HG02973 (cell line): ENCODE measurements at regions not wholly inside any gene's neighbourhood (a gene's known extent, or its start where the extent isn't known, plus 50 kb on each side); places are given as distances from the start of the nearest gene placed in this dataset.

Source experiments
- ATAC-seq: cut with Tn5 transposase; IDR thresholded peaks from one replicate; pipeline ENCODE4 v1.9.1; 2021; ENCODE audit warnings: moderate library complexity; ENCODE audit not compliant: unreplicated experiment

DNA sequence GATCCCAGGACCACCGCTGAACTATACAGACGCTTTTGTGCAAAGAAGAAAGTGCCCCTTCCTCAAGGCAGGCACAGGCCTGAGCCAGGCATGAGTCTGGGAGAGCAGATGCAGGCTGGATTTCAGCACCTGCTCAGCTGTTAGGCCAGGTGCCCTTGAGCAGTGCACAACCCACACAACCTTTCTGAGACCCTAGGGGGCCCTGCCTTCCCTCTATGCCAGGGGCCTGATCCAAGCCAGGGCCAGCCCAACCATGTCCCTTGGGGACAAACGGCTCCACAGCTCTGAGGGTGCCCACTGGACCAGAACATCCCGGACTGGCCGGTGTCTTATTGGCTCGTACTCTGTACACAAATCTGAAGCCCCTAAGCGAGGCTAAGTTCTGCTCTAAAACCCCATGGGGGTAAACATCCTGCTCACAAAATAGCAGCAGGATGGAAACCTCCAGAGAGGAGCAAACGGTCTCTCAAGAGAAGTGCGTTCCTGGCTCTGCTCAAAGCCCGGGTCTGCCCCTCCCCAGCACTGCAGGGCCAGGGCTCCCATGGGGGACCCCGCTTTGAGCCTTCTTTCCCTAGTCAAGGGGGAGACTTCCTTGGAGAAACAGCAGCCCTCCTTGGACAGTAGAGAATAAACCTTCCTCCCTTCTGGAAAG lies 275.1 kb downstream of the NPHP4 start:
- ATAC-seq, result no peak

DNA sequence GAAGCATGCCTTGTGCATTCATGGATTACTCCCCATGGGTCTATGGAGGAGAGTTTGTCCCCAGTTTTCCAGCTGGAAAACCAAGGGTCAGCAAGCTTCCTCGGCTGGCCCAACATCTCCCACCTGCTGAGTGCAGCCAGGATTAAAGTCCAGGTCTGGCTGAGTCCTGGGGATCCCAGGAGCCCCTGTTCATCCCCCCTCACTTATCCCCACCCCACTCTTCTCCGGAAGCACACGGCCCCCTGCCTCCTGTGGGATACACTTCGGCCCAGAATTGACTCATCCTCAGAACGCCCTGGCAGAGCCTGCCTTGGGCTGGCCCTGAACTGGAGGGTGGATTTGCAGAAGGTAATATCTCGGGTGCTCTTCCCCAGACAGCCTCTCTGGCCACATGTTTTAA lies 276.1 kb downstream of the NPHP4 start:
- no peak for ATAC-seq

DNA sequence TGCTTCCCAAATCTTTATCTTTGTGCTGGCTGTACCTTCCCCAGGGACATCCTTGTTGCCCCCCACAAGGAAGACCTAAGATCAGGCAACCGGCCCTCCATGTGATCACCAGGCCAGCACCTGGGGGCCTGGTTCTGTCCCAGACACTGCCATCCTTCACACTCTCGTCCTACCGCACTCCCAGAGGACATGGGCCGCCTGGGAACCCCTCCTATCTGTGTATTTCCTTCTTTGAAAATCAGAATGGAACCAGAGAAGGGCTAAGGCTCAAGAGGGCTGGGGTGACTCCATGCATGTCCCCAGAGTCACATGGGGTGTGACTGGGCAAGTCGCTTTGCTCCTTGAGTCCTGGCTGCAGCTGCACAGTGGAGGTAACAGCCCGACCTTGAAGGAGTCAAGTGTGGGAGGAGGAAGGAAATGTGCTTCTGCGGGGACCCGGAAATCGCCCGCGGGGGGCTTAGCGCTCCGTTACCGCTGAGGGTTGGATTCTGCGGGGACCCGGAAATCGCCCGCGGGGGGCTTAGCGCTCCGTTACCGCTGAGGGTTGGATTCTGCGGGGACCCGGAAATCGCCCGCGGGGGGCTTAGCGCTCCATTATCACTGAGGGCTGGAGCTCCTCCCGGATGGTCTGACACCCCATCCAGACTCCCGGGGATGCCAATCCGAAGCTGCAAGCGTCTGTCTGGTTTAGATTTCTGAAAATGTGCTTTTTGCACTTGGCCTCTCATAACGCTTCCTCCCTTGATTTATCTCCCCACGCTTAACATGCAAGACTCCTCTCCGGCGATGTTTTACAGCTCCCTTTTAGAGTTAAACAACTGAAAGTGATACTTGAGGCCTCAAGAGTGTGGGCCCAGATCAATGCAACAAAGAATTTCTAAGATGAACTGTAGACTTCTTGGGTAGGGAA lies 278.9 kb downstream of the NPHP4 start:
- no peak for ATAC-seq

DNA sequence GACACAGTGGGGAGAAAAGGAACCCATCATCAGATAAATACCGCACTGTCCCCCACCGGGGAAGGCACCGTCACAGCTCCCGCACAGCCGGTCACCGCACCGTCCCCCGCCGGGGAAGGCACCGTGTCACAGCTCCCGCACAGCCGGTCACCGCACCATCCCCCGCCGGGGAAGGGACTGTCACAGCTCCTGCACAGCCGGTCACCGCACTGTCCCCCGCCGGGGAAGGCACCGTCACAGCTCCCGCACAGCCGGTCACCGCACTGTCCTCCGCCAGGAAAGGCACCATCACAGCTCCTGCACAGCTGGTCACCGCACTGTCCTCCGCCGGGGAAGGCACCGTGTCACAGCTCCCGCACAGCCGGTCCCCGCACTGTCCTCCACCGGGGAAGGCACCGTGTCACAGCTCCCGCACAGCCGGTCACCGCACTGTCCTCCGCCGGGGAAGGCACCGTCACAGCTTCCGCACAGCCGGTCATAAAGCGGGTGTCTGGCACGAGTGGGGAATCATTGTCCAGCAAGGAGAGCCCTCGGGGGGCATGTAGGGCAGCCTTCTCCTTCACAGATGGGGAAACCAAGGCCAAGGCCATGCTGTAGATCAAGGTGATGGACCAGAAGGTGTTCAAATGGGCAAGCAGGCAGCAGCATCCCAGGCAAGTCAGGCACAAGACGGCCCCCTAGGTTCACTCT lies 280.1 kb downstream of the NPHP4 start:
- no peak for ATAC-seq

DNA sequence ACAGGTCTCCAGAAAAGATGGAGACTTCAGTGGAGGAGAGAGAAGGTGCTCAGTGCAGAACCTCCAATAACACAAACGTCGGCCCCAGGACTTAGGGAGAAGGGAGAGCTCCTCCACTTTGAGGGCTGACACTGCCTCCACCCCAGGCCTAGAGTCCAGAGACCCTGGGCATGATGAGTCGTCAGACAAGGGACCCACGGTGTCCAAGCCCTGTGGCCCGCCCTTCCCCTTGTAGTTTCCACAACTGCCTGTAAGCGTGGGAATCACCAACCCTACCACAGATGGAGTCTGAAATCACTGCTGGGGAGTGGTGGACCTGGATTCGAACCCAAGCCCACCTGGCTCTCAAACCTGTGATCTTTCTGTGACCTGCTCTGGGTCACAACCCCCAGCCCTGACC lies 281.1 kb downstream of the NPHP4 start:
- no peak for ATAC-seq

DNA sequence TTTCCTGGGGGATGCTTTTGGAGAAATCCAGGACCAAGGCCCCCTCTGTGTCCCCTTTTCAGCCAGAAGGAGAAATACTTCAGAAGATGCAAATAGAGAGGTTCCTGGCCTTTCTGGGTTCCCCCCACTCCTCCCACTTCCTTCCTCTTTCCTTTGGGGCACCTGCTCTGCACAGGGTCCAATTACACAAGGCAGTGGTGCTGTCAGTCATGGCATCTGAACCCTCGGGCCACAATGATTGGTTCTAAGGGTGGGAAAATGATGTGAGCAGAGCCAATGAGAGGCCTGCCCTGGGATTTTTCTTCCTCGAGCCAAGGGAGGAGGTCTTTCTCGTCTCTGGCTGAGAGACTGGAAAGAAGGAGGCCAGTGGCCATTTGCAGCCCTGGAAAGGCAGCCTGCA lies 282.2 kb downstream of the NPHP4 start:
- no peak for ATAC-seq

DNA sequence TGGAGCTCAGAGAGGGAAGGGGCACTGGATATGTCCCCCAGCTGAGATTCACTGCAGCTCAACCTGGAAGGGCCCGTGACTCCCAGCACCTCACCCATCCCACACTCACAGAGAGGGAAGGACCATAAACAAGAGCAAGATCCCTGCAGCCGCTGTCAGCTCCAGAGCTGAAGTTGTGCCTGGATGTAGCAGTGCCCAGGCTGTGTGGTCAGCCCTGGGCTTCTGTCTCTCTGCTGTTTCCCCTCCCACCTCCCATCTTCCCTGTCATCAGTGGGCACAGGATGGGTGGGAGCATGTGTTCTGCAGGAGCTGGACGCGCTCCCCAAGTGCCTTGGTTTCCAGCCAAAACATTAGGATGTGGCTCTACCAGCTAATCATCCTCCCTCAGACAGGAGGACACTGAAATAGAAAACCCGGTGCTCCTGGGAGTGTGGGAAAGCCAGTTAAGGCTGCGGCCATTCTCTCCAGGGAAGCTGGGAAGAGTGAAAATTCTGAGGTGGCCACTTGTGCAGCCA lies 282.7 kb downstream of the NPHP4 start:
- ATAC-seq, result no peak

DNA sequence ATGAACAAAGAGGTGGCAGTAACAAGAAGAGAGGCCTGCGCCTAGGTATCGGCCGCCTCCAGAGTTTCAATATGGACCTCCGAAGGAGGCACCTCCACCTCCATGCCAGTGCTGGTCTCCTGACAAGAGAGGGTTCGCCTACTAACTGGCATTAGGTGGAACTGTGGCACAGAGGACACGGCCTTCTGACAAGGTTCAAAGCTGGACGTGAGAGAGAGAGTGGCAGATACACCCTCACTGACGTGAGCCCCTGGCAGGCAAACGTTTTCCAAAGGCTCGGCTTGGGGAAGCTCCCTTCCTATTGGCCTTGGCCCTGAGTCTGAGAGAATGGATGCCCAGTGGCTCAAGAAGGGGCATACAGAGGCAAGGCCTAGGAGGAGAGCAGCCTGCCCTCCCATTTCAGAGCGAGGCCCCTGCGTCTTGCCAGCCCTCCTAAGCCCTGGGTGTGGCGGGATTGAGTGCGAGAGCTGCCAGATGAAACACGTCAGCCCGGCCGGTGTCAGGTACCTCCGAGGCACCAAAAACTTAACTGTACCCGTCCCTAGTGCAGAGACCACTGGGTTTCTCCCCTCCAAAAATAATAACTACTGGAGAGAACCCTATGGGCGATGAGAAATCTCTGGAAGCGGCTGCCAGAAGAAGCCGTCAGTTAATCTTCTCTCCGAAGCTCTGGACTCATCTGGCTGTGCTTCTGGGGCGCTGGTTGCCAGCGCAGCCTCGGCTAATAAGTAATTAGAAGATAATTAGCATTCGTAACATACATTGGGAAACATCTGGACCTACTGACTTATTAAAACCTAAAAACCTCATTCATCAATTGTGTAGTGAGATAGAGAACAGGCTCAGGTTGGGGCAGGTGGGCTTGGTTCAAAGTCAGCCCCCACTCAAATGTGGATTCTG lies 283.6 kb downstream of the NPHP4 start:
- no peak for ATAC-seq

DNA sequence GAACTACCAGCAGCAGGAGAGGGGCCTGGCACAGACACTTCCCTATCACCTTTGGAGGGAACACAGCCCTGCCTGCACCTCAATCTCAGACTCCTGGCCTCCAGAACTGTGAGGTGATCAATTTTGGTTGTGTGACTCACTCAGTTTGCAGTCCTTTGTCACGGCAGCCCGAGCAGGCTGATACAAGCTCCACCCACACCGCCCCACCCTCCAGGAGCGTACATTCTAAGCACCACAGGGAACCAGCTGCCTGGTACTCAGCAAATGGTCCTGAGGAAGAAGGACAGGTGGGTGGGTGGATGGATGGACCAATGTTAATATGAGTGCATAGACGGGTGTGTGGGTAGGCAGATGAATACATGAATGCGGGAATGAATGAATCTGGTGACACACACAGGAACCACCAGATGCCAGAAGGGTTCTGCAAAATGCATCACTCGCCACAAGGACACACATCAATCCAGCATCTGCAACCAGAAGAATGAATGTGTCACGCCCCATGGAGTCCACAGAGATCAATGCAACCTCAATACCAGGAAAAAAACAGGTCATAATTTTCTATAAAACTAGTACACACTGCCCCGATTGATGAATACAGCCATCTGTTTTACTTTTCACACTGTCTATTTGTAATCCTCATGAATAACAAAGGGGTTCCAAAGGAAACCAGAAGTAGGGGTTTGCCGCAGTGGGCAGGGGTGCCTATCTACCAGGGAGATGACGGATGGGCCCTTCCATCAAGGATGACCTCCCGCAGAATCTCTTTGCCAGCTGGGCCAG lies 284.5 kb downstream of the NPHP4 start:
- no peak for ATAC-seq

DNA sequence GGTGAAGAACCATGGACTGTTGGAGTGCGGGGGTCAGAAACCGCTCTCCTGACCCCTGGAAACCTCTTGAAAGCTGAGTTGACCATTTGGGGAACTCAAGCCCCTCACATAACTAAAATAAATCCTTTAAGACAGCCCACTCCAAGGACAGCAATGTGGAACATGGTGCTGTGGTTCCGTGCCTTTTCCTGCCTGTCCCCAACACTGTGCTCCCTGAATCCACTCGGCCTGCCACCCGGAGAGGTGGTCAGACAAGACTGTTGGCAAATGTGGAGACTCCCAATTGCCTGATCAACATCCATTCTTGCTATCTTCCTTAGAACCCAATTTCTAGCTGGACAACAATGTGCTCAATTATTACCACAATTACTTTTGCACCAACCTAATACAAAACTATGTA lies 286.0 kb downstream of the NPHP4 start:
- no peak for ATAC-seq

DNA sequence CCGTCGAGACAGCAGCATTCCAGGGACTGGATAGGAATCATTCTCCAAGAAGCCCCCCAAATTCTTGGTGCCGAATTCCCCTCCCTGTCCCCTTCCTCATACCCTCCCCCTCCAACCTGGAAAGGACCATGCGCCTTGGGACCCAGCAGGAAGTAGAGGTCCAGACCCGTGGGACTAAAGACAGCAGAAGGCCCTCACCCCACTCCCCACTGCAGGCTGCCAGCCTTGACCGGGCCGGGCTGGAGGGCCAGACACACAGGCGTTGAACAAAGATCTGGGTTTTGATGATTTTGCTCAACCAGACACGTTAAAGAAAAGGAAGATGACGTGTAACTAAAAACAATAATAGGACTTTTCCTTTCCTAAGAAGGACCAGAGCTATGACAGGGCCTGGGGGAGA lies 286.5 kb downstream of the NPHP4 start:
- no peak for ATAC-seq

DNA sequence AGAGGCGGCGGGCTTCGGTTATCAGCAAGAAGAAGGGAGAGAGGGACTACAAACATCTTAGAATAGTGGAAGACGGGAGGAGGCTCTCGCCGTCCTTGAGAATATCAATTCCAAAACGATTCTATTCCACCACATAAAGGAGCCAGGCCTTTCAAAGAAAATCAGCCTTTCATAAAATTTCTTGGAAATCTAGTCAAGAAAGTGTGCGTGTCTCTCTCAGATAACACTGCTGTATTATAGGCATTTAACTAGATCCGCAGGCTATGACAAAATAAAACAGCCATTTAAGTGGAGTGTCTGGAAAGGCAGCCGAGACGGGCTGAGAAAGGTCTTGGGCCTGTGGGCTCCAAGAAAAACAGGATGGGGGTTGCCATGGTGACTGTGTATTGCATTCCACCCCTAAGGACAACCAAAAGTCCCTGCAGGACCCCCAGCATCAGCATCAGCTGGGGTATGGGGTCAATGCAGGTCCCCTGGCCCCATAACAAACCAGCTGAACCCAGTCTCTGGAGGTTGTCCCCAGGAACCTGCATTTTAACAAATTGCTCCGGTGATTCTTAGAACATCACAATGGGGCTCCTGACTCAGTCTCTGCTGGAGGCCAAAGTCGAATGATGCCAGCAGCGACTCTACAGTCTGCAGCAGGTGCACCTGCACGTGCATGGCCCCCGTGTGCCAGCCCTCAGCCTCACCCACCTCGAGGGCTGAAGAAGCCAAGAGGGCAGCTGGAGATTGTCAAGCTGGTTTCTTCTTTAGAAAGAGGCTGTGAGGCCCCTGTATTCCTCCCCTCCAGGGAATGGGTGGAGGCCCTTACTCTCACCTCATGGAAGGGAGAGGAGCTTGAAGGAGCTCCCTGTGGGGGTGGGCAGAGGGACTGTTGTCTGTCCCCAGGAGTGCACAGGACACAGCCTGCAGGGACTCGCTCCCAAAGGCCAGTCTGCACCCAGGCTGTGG lies 287.4 kb downstream of the NPHP4 start:
- no peak for ATAC-seq

DNA sequence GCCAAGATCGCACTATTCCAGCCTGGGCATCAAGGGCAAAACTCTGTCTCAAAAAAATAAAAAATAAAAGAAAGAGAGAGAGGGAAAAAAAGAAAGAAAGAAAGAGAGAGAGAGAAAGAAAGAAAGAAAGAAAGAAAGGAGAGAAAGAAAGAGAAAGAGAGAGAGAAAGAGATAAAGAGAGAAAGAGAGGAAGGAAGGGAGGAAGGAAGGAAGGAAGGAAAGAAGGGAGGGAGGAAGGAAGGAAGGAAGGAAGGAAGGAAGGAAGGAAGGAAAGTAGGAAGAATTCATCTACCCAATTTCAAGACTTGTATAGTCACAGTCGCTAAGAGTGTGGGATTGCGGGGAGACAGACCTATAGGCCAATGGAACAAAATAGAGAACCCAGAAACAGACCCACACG lies 290.6 kb downstream of the NPHP4 start:
- no peak for ATAC-seq

DNA sequence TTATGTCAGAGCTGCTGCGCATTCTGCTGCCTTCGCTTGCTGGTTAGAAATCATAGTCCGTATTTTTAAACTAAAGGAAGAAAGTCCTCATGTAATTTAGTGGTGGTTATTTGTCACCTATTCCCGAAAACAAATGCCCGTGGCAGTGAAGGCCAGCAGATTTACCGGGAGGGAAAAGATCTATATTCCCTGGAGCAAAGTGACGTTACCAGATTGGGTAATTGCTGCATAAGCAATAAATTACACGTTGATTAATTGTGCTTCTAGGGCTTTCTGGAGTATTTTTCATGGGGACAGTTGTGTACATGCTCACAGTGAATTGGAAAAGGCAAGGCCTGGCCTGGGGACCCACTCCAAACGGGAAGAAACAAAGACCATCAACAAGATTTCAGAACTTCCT lies 298.7 kb downstream of the NPHP4 start:
- ATAC-seq, result no peak

DNA sequence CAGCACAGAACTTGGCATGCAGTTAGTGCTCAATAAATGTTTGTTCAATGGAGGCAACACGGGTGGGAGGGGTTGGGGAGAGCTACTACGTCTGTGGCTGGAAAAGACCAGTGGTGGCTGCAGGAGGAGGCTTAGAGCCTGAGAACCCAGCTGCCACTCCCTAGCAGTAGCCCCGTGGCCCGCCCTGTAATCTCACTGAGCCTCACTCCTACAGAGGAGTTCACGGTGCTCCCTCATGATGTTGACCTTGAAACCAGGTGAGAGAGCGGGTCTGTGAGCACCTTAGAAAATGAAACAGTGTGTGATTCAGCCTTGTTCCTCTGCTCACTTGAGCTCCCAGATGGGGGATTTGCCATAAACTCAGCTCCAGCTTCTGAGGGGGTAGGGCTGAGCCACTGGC lies 299.6 kb downstream of the NPHP4 start:
- no peak for ATAC-seq

DNA sequence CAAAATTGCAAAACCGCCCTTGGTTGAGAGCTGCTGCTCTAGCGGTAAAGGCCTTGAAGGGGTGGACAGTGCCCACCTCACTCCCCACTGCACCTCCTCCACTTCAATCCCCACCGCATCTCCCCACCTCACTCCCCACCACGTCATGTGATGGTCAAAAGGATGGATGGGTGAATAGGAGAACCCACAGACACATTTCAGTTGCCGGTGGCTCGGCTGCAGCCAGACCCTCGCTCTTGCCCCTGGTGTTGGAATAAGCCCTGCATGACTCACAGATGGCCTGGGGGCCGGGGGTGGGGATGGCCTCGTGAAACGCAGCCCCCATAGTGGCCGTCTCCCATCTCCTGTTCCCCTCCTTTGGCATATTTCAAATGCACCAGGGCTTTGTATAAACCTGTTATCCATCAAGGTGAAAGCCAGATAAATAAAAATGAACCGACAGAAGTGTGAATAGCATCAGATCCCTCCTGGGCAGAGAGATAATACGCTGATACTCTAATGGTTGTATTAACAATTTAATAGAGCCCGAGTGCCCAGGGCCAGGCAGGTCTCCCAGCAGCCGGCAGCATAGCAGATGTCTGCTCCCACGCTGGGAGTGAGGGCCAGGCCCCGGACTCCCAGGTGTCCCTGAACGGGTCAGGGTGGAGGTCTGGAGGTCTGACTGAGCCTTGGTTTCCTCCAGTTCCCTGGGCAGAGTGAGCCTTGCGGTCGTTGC lies 300.3 kb downstream of the NPHP4 start:
- no peak for ATAC-seq

DNA sequence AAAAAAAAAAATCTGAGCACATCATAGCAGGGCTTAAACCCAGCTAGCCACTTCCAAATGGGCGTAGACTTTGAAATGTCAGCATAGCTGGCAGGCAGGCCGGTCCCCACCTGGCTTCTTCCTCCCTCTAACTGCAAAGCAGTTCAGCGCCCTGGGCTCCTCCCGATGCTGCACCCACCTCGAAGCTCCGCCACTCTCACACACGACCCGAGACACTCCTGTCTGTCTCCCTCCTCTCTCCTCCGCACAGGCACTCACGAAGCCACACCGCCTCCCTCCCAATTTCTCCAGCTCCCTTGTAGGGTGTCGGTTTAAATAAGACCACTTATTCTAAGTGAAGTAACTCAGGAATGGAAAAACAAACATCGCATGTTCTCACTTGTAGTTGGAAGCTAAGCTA lies 301.3 kb downstream of the NPHP4 start:
- ATAC-seq, result no peak

DNA sequence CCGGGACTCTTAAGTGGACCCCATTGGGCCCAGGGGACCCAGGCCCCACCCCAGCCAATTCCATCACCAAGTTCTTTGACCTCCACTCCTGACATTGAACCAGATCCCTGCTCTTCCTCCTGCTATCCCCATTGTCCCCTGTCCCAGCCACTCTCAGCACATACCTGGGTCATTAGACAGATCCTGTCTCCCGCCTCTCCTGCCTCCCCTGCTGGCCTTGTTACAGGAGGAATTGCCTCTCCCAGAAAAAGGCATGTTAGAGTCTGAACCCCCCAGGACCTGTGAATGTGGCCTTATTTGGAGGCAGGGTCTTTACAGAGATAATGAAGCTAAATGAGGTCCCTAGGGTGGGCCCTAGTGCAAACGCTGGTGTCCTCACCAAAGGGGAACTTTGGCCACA lies 301.9 kb downstream of the NPHP4 start:
- no peak for ATAC-seq
